NCI-H1092 treated with DMSO at 0.1 percent for 48 hours (cell line): ENCODE measurements at regions not wholly inside any gene's neighbourhood (a gene's known extent, or its start where the extent isn't known, plus 50 kb on each side); places are given as distances from the start of the nearest gene placed in this dataset.
A peak's percentile ranks its signal among the peaks of the same experiment; 100 is the strongest.

Experiments
- DNase-seq: peaks from one replicate; lab custom pipeline; 2025; lab: John Stamatoyannopoulos, UW

- DNase-seq = no peak
Measured at GRCh38 chr5:117945258-117945657, 1043.1 kb downstream of the DTWD2 start.

GRCh38 chr5:117943541-117943940 is 1044.8 kb downstream of the DTWD2 start:
- DNase-seq = no peak

- DNase-seq = no peak
Measured at GRCh38 chr5:117942861-117943519, 1045.4 kb downstream of the DTWD2 start.

GRCh38 chr5:117893211-117893610 is 1095.1 kb downstream of the DTWD2 start:
- no peak for DNase-seq

- DNase-seq = peak; percentile 1
Measured at GRCh38 chr5:117892360-117892759, 1096.0 kb downstream of the DTWD2 start.

- DNase-seq = no peak
Measured at GRCh38 chr5:117889596-117889995, 1098.8 kb downstream of the DTWD2 start.

- no peak for DNase-seq
Measured at GRCh38 chr5:117888688-117889087, 1099.7 kb downstream of the DTWD2 start.

GRCh38 chr5:117881426-117882230 is 1106.7 kb downstream of the DTWD2 start:
- DNase-seq = no peak

GRCh38 chr5:117880932-117881331 is 1107.4 kb downstream of the DTWD2 start:
- DNase-seq = no peak

- DNase-seq = no peak
Measured at GRCh38 chr5:117877731-117878130, 1110.6 kb downstream of the DTWD2 start.

GRCh38 chr5:117872798-117873368 is 1115.5 kb downstream of the DTWD2 start:
- no peak for DNase-seq

- no peak for DNase-seq
Measured at GRCh38 chr5:117869596-117869995, 1118.8 kb downstream of the DTWD2 start.

GRCh38 chr5:117863586-117864296 is 1124.6 kb downstream of the DTWD2 start:
- no peak for DNase-seq

GRCh38 chr5:117860550-117860949 is 1127.8 kb downstream of the DTWD2 start:
- DNase-seq = no peak

GRCh38 chr5:117859176-117859575 is 1129.2 kb downstream of the DTWD2 start:
- no peak for DNase-seq

GRCh38 chr5:117856713-117857112 is 1131.6 kb downstream of the DTWD2 start:
- DNase-seq = no peak

GRCh38 chr5:117837786-117838185 is 1150.6 kb downstream of the DTWD2 start:
- DNase-seq = no peak

GRCh38 chr5:117833691-117834090 is 1154.7 kb downstream of the DTWD2 start:
- no peak for DNase-seq

GRCh38 chr5:117829646-117830045 is 1158.7 kb downstream of the DTWD2 start:
- DNase-seq = no peak

GRCh38 chr5:117813850-117814249 is 1174.5 kb downstream of the DTWD2 start:
- no peak for DNase-seq

GRCh38 chr5:117812861-117813260 is 1175.5 kb downstream of the DTWD2 start:
- DNase-seq = no peak

- DNase-seq = no peak
Measured at GRCh38 chr5:117809251-117809650, 1179.1 kb downstream of the DTWD2 start.

- DNase-seq = no peak
Measured at GRCh38 chr5:117805058-117805457, 1183.3 kb downstream of the DTWD2 start.
